ENCODE measurements at regions not wholly inside any gene's neighbourhood (a gene's known extent, or its start where the extent isn't known, plus 50 kb on each side); places are given as distances from the start of the nearest gene placed in this dataset.

GRCh38 chr4:30854531-30854930 lies 134.4 kb downstream of the PCDH7 start:
- H3K9me3 ChIP-seq (ENCODE audit: control insufficient read depth in 1 of 2, insufficient read depth in 1 of 2, low read depth in 1 of 2, low read length in 2 of 2): no peaks in the 10 kb centered on the region
- ChIA-PET CTCF (interaction anchor here (1.0 kb wide), 1 partner anchor 14 kb away, joined by 3 read pairs; no protein-coding TSS in a partner anchor), POLR2A (interaction anchor here (1.4 to 2.0 kb wide), 2 partner anchors 15 to 26 kb away, joined by 4 to 10 read pairs; no protein-coding TSS in a partner anchor), RAD21 (ENCODE audit: low non-redundant PET in 1 of 2, low total read pairs in 2 of 2, uncharacterized antibody in 2 of 2, unreplicated experiment in 2 of 2) (interaction anchor here in 1 of 2 experiments (1.2 kb wide), 1 partner anchor 15 kb away, joined by 3 read pairs; no protein-coding TSS in a partner anchor)
- H3K27ac ChIP-seq (ENCODE audit: low read depth, low read length): peak overlapping the region; percentile 100
- H4K20me1 ChIP-seq (ENCODE audit: insufficient read depth): no peaks in the 10 kb centered on the region
- intact Hi-C loops (cut with micrococcal nuclease): no loop called here
- 0 out of 4 replicates have a peak overlapping the region, but pooled peaks of 1 of the 2 experiments have one; percentile 7 for H3K4me3 ChIP-seq (replicated peaks in 1 of 2; ENCODE audit: low read depth in 1 of 2, low read length in 2 of 2)
- peak; percentile 62 for ATAC-seq
- peak overlapping the region; percentile 69 for H3K9ac ChIP-seq (ENCODE audit: low read length)
- peak overlapping the region; percentile 65 for H3K4me2 ChIP-seq (ENCODE audit: low read length)
- TF ChIP-seq POLR2AphosphoS5 (IDR thresholded peaks at IDR 0.05; ENCODE audit: low read depth, low read length) (no peak), JUND (IDR thresholded peaks at IDR 0.05) (peak; percentile 10; the same call in 1 of the 2 replicates)
- DNase-seq (ENCODE audit: low read depth, low spot score): peak; percentile 70
- no peak overlapping the region for H2AFZ ChIP-seq (ENCODE audit: low read depth, low read length, poor library complexity, severe bottlenecking)
- H3K79me2 ChIP-seq (ENCODE audit: insufficient read depth, low read length): peaks cover 100% of the 10 kb centered on the region
- H3K36me3 ChIP-seq (ENCODE audit: control insufficient read depth in 1 of 2, insufficient read depth in 2 of 2, low read length in 2 of 2): no peaks in the 10 kb centered on the region
- no TSS peak for BruUV-seq (replicated peaks)
- no peaks in the 10 kb centered on the region for H3K27me3 ChIP-seq (ENCODE audit: insufficient read depth, low read length)
- peaks cover 69 to 96% of the 10 kb centered on the region in 2 experiments for H3K4me1 ChIP-seq (ENCODE audit: control insufficient read depth in 1 of 2, insufficient read depth in 2 of 2, low read length in 2 of 2)
- H3K9me2 ChIP-seq (ENCODE audit: insufficient read depth): no peaks in the 10 kb centered on the region

- peak overlapping the region; percentile 100 for H3K27ac ChIP-seq (ENCODE audit: low read depth, low read length)
- no peaks in the 10 kb centered on the region for H3K27me3 ChIP-seq (ENCODE audit: insufficient read depth, low read length)
- H3K9ac ChIP-seq (ENCODE audit: low read length): peak overlapping the region; percentile 69
- intact Hi-C loops (cut with micrococcal nuclease): loop anchor here (5.0 kb wide), 1 partner anchor 98 kb away; no protein-coding TSS in a partner anchor
- no peak overlapping the region for H2AFZ ChIP-seq (ENCODE audit: low read depth, low read length, poor library complexity, severe bottlenecking)
- H3K9me3 ChIP-seq (ENCODE audit: control insufficient read depth in 1 of 2, insufficient read depth in 1 of 2, low read depth in 1 of 2, low read length in 2 of 2): no peaks in the 10 kb centered on the region
- peak; percentile 64 for ATAC-seq
- H3K4me2 ChIP-seq (ENCODE audit: low read length): peak overlapping the region; percentile 65
- POLR2A ChIA-PET: interaction anchor here (1.4 to 2.2 kb wide), 3 partner anchors 15 to 25 kb away, joined by 4 to 10 read pairs (median 5); no protein-coding TSS in a partner anchor
- BruUV-seq (replicated peaks): no TSS peak
- no peak for DNase-seq (ENCODE audit: low read depth, low spot score)
- H3K79me2 ChIP-seq (ENCODE audit: insufficient read depth, low read length): peaks cover 100% of the 10 kb centered on the region
- RAD21 ChIA-PET (ENCODE audit: low non-redundant PET in 1 of 2, low total read pairs in 2 of 2, uncharacterized antibody in 2 of 2, unreplicated experiment in 2 of 2): interaction anchor here in 1 of 2 experiments (1.2 kb wide), 1 partner anchor 15 kb away, joined by 3 read pairs; no protein-coding TSS in a partner anchor
- CTCF ChIA-PET: no interaction called here
- H3K4me3 ChIP-seq (replicated peaks in 1 of 2; ENCODE audit: low read depth in 1 of 2, low read length in 2 of 2): peak overlapping the region in 1 of 2 experiments; percentile 21; a peak in 2 of 4 replicates
- peaks cover 68 to 96% of the 10 kb centered on the region in 2 experiments for H3K4me1 ChIP-seq (ENCODE audit: control insufficient read depth in 1 of 2, insufficient read depth in 2 of 2, low read length in 2 of 2)
- no peaks in the 10 kb centered on the region for H3K36me3 ChIP-seq (ENCODE audit: control insufficient read depth in 1 of 2, insufficient read depth in 2 of 2, low read length in 2 of 2)
- H4K20me1 ChIP-seq (ENCODE audit: insufficient read depth): no peaks in the 10 kb centered on the region
- no peaks in the 10 kb centered on the region for H3K9me2 ChIP-seq (ENCODE audit: insufficient read depth)
- TF ChIP-seq, protein P1, sequence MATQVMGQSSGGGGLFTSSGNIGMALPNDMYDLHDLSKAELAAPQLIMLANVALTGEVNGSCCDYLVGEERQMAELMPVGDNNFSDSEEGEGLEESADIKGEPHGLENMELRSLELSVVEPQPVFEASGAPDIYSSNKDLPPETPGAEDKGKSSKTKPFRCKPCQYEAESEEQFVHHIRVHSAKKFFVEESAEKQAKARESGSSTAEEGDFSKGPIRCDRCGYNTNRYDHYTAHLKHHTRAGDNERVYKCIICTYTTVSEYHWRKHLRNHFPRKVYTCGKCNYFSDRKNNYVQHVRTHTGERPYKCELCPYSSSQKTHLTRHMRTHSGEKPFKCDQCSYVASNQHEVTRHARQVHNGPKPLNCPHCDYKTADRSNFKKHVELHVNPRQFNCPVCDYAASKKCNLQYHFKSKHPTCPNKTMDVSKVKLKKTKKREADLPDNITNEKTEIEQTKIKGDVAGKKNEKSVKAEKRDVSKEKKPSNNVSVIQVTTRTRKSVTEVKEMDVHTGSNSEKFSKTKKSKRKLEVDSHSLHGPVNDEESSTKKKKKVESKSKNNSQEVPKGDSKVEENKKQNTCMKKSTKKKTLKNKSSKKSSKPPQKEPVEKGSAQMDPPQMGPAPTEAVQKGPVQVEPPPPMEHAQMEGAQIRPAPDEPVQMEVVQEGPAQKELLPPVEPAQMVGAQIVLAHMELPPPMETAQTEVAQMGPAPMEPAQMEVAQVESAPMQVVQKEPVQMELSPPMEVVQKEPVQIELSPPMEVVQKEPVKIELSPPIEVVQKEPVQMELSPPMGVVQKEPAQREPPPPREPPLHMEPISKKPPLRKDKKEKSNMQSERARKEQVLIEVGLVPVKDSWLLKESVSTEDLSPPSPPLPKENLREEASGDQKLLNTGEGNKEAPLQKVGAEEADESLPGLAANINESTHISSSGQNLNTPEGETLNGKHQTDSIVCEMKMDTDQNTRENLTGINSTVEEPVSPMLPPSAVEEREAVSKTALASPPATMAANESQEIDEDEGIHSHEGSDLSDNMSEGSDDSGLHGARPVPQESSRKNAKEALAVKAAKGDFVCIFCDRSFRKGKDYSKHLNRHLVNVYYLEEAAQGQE (IDR thresholded peaks at IDR 0.05; ENCODE audit: low read depth): no peak
- TF ChIP-seq, protein P2, sequence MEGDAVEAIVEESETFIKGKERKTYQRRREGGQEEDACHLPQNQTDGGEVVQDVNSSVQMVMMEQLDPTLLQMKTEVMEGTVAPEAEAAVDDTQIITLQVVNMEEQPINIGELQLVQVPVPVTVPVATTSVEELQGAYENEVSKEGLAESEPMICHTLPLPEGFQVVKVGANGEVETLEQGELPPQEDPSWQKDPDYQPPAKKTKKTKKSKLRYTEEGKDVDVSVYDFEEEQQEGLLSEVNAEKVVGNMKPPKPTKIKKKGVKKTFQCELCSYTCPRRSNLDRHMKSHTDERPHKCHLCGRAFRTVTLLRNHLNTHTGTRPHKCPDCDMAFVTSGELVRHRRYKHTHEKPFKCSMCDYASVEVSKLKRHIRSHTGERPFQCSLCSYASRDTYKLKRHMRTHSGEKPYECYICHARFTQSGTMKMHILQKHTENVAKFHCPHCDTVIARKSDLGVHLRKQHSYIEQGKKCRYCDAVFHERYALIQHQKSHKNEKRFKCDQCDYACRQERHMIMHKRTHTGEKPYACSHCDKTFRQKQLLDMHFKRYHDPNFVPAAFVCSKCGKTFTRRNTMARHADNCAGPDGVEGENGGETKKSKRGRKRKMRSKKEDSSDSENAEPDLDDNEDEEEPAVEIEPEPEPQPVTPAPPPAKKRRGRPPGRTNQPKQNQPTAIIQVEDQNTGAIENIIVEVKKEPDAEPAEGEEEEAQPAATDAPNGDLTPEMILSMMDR (IDR thresholded peaks at IDR 0.05 in 2 of 3, conservative IDR thresholded peaks at IDR 0.05 in 1 of 3; ENCODE audit: borderline replicate concordance in 1 of 3, insufficient read depth in 1 of 3, low read depth in 2 of 3, low read length in 2 of 3): no peak
- TF ChIP-seq ELF1 (IDR thresholded peaks at IDR 0.05; ENCODE audit: borderline replicate concordance, low read depth) (no peak; the same call in 1 of the 2 replicates), EGR1 (IDR thresholded peaks at IDR 0.05; ENCODE audit: low read depth) (no peak), POLR2AphosphoS5 (IDR thresholded peaks at IDR 0.05; ENCODE audit: low read depth, low read length) (peak; percentile 43; the same call in 1 of the 2 replicates), RAD21 (IDR thresholded peaks at IDR 0.05; ENCODE audit: low read depth) (0 out of 2 replicates have a peak, but pooled peaks have one; percentile 12), JUND (IDR thresholded peaks at IDR 0.05) (peak; percentile 45; the same call in 1 of the 2 replicates), FOSL1 (IDR thresholded peaks at IDR 0.05; ENCODE audit: low read depth) (no peak), TCF7L2 (IDR thresholded peaks at IDR 0.05; ENCODE audit: borderline replicate concordance, extremely low read depth, insufficient read depth, insufficient read length) (peak; percentile 64), SIN3A (IDR thresholded peaks at IDR 0.05; ENCODE audit: low read depth) (peak; percentile 61; the same call in 1 of the 2 replicates), SP1 (IDR thresholded peaks at IDR 0.05; ENCODE audit: low read depth) (peak; percentile 58), ZFX (IDR thresholded peaks at IDR 0.05) (no peak), CEBPB (IDR thresholded peaks at IDR 0.05; ENCODE audit: low read depth) (peak; percentile 73), SRF (IDR thresholded peaks at IDR 0.05; ENCODE audit: low read depth) (no peak)
- TF ChIP-seq, protein P3, sequence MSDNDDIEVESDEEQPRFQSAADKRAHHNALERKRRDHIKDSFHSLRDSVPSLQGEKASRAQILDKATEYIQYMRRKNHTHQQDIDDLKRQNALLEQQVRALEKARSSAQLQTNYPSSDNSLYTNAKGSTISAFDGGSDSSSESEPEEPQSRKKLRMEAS (IDR thresholded peaks at IDR 0.05): no peak
Observed at GRCh38 chr4:30855232-30855631, 135.1 kb downstream of the PCDH7 start.

Measured in HCT116 (cell line).